ENCODE measurements at regions not wholly inside any gene's neighbourhood (a gene's known extent, or its start where the extent isn't known, plus 50 kb on each side); places are given as distances from the start of the nearest gene placed in this dataset.

DNA sequence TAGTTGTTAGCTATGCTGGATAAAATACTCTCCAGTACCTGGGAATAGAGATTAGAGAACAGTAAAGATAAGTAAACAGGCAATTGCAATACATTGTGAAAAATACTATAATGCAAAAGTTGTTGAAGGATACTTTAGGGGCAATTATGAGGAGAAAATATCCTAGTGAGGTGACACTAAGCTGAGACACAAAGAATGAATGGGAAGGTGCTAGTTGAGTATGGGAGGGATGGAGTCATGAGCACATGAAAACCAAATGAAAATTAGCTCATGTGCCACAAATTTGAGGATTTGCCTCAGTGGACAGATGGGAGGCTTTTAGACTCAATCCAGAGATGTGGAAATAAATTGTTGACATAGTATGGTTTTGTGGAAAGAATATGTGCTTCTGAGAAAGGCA lies 370.5 kb upstream of the MMS22L start:
- TF ChIP-seq, protein P1, sequence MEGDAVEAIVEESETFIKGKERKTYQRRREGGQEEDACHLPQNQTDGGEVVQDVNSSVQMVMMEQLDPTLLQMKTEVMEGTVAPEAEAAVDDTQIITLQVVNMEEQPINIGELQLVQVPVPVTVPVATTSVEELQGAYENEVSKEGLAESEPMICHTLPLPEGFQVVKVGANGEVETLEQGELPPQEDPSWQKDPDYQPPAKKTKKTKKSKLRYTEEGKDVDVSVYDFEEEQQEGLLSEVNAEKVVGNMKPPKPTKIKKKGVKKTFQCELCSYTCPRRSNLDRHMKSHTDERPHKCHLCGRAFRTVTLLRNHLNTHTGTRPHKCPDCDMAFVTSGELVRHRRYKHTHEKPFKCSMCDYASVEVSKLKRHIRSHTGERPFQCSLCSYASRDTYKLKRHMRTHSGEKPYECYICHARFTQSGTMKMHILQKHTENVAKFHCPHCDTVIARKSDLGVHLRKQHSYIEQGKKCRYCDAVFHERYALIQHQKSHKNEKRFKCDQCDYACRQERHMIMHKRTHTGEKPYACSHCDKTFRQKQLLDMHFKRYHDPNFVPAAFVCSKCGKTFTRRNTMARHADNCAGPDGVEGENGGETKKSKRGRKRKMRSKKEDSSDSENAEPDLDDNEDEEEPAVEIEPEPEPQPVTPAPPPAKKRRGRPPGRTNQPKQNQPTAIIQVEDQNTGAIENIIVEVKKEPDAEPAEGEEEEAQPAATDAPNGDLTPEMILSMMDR (IDR thresholded peaks at IDR 0.05; ENCODE audit: low read length): no peak
- no peak for TF ChIP-seq EZH2phosphoT487 (IDR thresholded peaks at IDR 0.05; ENCODE audit: low read length)
- TF ChIP-seq EZH2 (optimal IDR thresholded peaks at IDR 0.05; ENCODE audit: low read depth, low read length): no peak

All from MM.1S (cell line).